HG03196 (cell line): ENCODE measurements at regions not wholly inside any gene's neighbourhood (a gene's known extent, or its start where the extent isn't known, plus 50 kb on each side); places are given as distances from the start of the nearest gene placed in this dataset.
"Not testable (repeated sequence)": the region's sequence is repeated elsewhere in the genome, so short reads cannot be mapped to it uniquely, and the experiment has no call there.

Source experiments
- ATAC-seq: cut with Tn5 transposase; IDR thresholded peaks from one replicate; pipeline ENCODE4 v1.9.1; 2021; ENCODE audit not compliant: unreplicated experiment

- no peak for ATAC-seq
Observed at GRCh38 chr5:86143837-86144236, 473.9 kb upstream of the COX7C start.

GRCh38 chr5:86152988-86153560 lies 464.7 kb upstream of the COX7C start:
- ATAC-seq: no peak

- ATAC-seq: no peak
Observed at GRCh38 chr5:86155796-86156195, 461.9 kb upstream of the COX7C start.

- ATAC-seq: no peak
Observed at GRCh38 chr5:86170194-86170593, 447.5 kb upstream of the COX7C start.

- peak; percentile 91 for ATAC-seq
Observed at GRCh38 chr5:86175224-86175623, 442.5 kb upstream of the COX7C start.

- ATAC-seq: no peak
Observed at GRCh38 chr5:86199287-86199686, 418.5 kb upstream of the COX7C start.

GRCh38 chr5:86228147-86228546 lies 389.6 kb upstream of the COX7C start:
- no peak for ATAC-seq

GRCh38 chr5:86232246-86232645 lies 385.5 kb upstream of the COX7C start:
- no peak for ATAC-seq

GRCh38 chr5:86244153-86244552 lies 373.6 kb upstream of the COX7C start:
- ATAC-seq: no peak

- no peak for ATAC-seq
Observed at GRCh38 chr5:86257871-86258270, 359.9 kb upstream of the COX7C start.

- ATAC-seq: not testable (repeated sequence)
Observed at GRCh38 chr5:86284400-86285190, 333.1 kb upstream of the COX7C start.

- ATAC-seq: not testable (repeated sequence)
Observed at GRCh38 chr5:86287437-86287836, 330.3 kb upstream of the COX7C start.

- not testable (repeated sequence) for ATAC-seq
Observed at GRCh38 chr5:86289786-86290185, 328.0 kb upstream of the COX7C start.

- ATAC-seq: not testable (repeated sequence)
Observed at GRCh38 chr5:86292811-86293210, 324.9 kb upstream of the COX7C start.

- not testable (repeated sequence) for ATAC-seq
Observed at GRCh38 chr5:86302643-86303042, 315.1 kb upstream of the COX7C start.

GRCh38 chr5:86305050-86305449 lies 312.7 kb upstream of the COX7C start:
- ATAC-seq: peak; percentile 63

GRCh38 chr5:86314951-86315350 lies 302.8 kb upstream of the COX7C start:
- ATAC-seq: no peak

- ATAC-seq: no peak
Observed at GRCh38 chr5:86320266-86320665, 297.5 kb upstream of the COX7C start.

- no peak for ATAC-seq
Observed at GRCh38 chr5:86329318-86329717, 288.4 kb upstream of the COX7C start.

GRCh38 chr5:86330736-86331135 lies 287.0 kb upstream of the COX7C start:
- no peak for ATAC-seq

GRCh38 chr5:86332851-86333250 lies 284.9 kb upstream of the COX7C start:
- no peak for ATAC-seq

GRCh38 chr5:86337667-86338460 lies 279.9 kb upstream of the COX7C start:
- no peak for ATAC-seq
